Brain microvascular endothelial cell (primary cell): ENCODE measurements at regions not wholly inside any gene's neighbourhood (a gene's known extent, or its start where the extent isn't known, plus 50 kb on each side); places are given as distances from the start of the nearest gene placed in this dataset.

Experiments used
- DNase-seq: peaks from one replicate; pipeline ENCODE4 v3.0.0-alpha.2; 2020
- H3K27ac ChIP-seq: fragments of 250-450 bp; sonication (Bioruptor Pico); 2 replicates; pipeline ENCODE4 v1.5.1; 2020; ENCODE audit warnings: mild to moderate bottlenecking, moderate library complexity
- H3K27me3 ChIP-seq: fragments of 250-450 bp; sonication (Bioruptor Pico); replicated peaks from 2 replicates; pipeline ENCODE4 v1.5.1; 2020; ENCODE audit warnings: mild to moderate bottlenecking
- H3K36me3 ChIP-seq: fragments of 250-450 bp; sonication (Bioruptor Pico); replicated peaks from 2 replicates; pipeline ENCODE4 v1.5.1; 2020; ENCODE audit warnings: mild to moderate bottlenecking
- H3K4me3 ChIP-seq: 2 replicates; pipeline ENCODE4 v1.5.1; 2011; ENCODE audit warnings: low read depth, mild to moderate bottlenecking, control low read depth, low read length, moderate library complexity
- in situ Hi-C: cut with HindIII; loops from 2 replicates; pipeline ENCODE4 v1.10.0; 2017; ENCODE audit warnings: low sequenced_read_pairs, low pct_ligation_motif_present
- TF ChIP-seq, protein P1 (sequence below): IDR thresholded peaks from 2 replicates; pipeline ENCODE4 v1.5.1; 2011; ENCODE audit warnings: low read depth, mild to moderate bottlenecking, moderate library complexity, low read length, control low read depth, inconsistent platforms; ENCODE audit errors: missing control alignments

- Histone ChIP-seq H3K4me3 (no peak overlapping the region), H3K36me3 (no peaks in the 10 kb centered on the region), H3K27ac (no peak overlapping the region), H3K27me3 (no peaks in the 10 kb centered on the region)
- TF ChIP-seq, protein P1, sequence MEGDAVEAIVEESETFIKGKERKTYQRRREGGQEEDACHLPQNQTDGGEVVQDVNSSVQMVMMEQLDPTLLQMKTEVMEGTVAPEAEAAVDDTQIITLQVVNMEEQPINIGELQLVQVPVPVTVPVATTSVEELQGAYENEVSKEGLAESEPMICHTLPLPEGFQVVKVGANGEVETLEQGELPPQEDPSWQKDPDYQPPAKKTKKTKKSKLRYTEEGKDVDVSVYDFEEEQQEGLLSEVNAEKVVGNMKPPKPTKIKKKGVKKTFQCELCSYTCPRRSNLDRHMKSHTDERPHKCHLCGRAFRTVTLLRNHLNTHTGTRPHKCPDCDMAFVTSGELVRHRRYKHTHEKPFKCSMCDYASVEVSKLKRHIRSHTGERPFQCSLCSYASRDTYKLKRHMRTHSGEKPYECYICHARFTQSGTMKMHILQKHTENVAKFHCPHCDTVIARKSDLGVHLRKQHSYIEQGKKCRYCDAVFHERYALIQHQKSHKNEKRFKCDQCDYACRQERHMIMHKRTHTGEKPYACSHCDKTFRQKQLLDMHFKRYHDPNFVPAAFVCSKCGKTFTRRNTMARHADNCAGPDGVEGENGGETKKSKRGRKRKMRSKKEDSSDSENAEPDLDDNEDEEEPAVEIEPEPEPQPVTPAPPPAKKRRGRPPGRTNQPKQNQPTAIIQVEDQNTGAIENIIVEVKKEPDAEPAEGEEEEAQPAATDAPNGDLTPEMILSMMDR, result no peak
- no peak for DNase-seq
- in situ Hi-C loops, result no loop called here
These were observed 178.2 kb downstream of the ENC1 start for GRCh38 chr5:74462356-74462755.

- no peaks in the 10 kb centered on the region for H3K36me3 ChIP-seq
- no peak overlapping the region for H3K4me3 ChIP-seq
- TF ChIP-seq, protein P1, result no peak
- no peak overlapping the region for H3K27ac ChIP-seq
- in situ Hi-C loops, result no loop called here
- DNase-seq, result no peak
- no peaks in the 10 kb centered on the region for H3K27me3 ChIP-seq
These were observed 179.3 kb downstream of the ENC1 start for GRCh38 chr5:74461251-74461650.

GRCh38 chr5:74460694-74461093, 179.8 kb downstream of the ENC1 start:
- DNase-seq, result no peak
- Histone ChIP-seq H3K27me3 (no peaks in the 10 kb centered on the region), H3K27ac (no peak overlapping the region), H3K36me3 (no peaks in the 10 kb centered on the region), H3K4me3 (no peak overlapping the region)
- in situ Hi-C loops, result no loop called here
- TF ChIP-seq, protein P1, result no peak

GRCh38 chr5:74459984-74460383, 180.5 kb downstream of the ENC1 start:
- TF ChIP-seq, protein P1, result no peak
- Histone ChIP-seq H3K36me3 (no peaks in the 10 kb centered on the region), H3K4me3 (no peak overlapping the region), H3K27ac (no peak overlapping the region), H3K27me3 (no peaks in the 10 kb centered on the region)
- no peak for DNase-seq
- in situ Hi-C loops, result no loop called here

GRCh38 chr5:74457876-74458275, 182.7 kb downstream of the ENC1 start:
- DNase-seq, result no peak
- no peak overlapping the region for H3K27ac ChIP-seq
- H3K4me3 ChIP-seq, result no peak overlapping the region
- H3K36me3 ChIP-seq, result no peaks in the 10 kb centered on the region
- H3K27me3 ChIP-seq, result no peaks in the 10 kb centered on the region
- TF ChIP-seq, protein P1, result no peak
- in situ Hi-C loops, result no loop called here

DNA sequence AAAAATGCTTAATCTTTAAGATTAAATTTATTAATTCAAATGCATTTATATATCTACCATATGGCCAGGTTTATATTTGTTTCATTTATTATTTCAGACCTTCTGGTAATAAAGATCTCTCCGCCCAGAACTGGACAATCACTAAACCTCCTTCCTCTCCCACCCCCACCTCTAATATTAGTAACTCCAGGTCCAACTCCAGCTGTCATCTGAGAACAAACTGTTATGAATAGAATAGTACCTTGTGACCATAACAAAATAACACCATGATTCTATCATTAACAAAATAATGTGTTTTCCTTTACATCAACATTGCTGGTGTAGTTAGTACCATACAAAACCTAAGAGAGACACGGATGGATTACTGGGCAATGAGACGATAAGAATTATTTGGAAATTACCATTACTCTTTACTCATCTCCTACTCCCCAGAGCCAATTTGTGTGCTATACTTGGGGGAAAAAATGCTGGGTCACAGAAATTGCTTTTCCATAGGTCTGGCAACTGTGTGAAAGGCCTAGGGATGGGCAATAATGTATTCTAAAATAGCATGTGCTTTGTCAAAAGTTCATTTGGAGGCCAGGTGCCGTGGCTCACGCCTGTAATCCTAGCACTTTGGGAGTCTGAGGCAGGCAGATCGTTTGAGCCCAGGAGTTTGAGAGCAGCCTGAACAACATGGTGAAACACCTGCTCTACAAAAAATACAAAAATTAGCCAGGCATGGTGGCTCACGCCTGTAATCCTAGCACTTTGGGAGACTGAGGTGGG, 186.1 kb downstream of the ENC1 start:
- H3K27me3 ChIP-seq, result no peaks in the 10 kb centered on the region
- H3K27ac ChIP-seq, result no peak overlapping the region
- H3K36me3 ChIP-seq, result no peaks in the 10 kb centered on the region
- no peak for DNase-seq
- no peak overlapping the region for H3K4me3 ChIP-seq
- in situ Hi-C loops, result no loop called here
- TF ChIP-seq, protein P1, result no peak
